AG09319 (cell line): ENCODE measurements at regions not wholly inside any gene's neighbourhood (a gene's known extent, or its start where the extent isn't known, plus 50 kb on each side); places are given as distances from the start of the nearest gene placed in this dataset.
A peak's percentile ranks its signal among the peaks of the same experiment; 100 is the strongest.
"Not testable (repeated sequence)": the region's sequence is repeated elsewhere in the genome, so short reads cannot be mapped to it uniquely, and the experiment has no call there.

Source experiments
- DNase-seq: peaks from one replicate; pipeline ENCODE4 v3.0.0-alpha.2; 2010; ENCODE audit warnings: low read depth; ENCODE audit errors: extremely low read depth
- CTCF ChIP-seq: IDR thresholded peaks from 2 replicates; pipeline ENCODE4 v1.5.1; 2011; ENCODE audit warnings: low read depth, mild to moderate bottlenecking, inconsistent platforms, low read length, moderate library complexity

- no peak for TF ChIP-seq CTCF
- DNase-seq: no peak
These were observed 553.7 kb downstream of the FLRT2 start for GRCh38 chr14:86083616-86084015.

- no peak for DNase-seq
- no peak for TF ChIP-seq CTCF
These were observed 542.4 kb downstream of the FLRT2 start for GRCh38 chr14:86072116-86072894.

DNA sequence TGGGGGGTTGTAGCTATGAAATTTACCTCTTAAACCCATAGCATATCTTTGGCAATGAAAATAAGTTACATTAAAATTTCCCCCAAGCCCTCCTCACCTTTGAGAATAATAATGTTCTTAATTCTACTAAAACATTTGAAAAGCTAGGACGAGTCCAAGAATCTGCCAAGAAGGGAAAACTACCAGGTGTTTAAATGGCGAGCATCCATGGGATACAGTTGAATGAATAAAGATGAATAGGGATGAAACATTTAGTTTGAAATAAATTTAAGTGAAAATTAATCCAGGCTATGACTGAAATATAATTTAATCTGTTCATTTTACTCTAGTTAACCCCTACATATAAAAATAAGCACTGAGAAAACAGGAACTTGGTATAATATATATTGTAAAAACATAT is 536.7 kb downstream of the FLRT2 start:
- no peak for TF ChIP-seq CTCF
- DNase-seq: no peak

DNA sequence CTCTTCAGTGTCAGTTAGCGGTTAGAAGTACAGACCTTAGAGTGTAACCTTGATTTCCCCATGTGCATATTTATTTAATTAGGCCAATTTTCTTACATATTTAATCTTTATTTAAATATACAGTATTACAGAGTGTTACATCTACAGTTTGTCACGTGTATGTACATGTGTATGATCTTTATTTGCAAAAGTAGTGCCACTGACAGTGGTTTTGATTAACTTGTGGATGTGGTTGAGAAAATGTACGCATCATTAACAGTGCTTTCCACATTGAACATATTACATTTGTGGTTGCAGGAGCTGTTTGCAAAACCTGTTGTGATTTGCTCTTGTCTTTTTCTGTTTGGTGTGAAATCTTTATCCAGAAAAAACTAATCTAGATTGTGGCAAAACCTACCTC is 535.5 kb downstream of the FLRT2 start:
- no peak for TF ChIP-seq CTCF
- no peak for DNase-seq

DNA sequence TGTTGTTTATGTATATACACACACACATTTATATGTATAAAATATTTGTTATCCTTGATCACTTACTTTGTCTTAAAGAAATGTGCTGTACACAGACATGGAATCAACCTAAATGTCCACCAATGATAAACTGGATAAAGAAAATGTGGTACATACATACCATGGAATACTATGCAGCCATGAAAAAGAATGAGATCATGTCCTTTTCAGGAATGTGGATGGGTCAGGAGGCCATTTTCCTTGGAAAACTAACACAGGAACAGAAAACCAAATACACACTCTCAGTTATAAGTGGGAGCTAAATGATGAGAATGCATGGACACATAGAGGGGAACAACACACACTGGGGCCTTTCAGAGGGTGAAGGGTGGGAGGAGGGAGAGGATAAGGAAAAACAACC is 534.7 kb downstream of the FLRT2 start:
- not testable (repeated sequence) for DNase-seq

GRCh38 chr14:86057018-86057667 is 527.2 kb downstream of the FLRT2 start:
- DNase-seq: no peak
- peak; percentile 79 for TF ChIP-seq CTCF

DNA sequence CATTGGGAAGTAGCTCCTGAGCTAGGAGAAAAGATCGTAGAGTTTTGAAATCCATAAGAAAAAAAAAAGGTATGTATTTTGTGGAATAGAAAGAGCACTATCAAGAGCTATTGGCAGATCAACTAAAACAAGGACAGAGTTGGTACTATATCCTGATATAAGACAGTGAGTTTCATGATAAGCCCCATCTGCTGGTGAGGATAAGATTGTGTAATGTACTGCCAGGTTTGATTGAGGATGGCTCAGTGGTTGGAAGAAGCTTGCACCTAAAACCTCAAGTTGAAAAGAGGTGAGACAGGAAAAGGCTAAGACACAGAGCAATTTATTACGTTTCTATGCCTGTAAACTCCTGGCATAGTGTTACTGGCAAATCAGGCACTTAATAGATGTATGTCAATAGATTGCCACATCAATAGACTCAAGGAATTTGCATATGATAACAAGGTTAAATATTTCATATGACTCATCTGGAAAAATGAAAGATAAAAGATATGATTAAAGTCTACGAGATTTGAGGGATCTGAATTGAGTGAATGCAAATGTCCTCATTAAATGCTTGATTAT is 525.6 kb downstream of the FLRT2 start:
- TF ChIP-seq CTCF: peak; percentile 1; the same call in 1 of the 2 replicates
- no peak for DNase-seq
